ENCODE measurements at regions not wholly inside any gene's neighbourhood (a gene's known extent, or its start where the extent isn't known, plus 50 kb on each side); places are given as distances from the start of the nearest gene placed in this dataset.
"Not testable (repeated sequence)": the region's sequence is repeated elsewhere in the genome, so short reads cannot be mapped to it uniquely, and the experiment has no call there.

DNA sequence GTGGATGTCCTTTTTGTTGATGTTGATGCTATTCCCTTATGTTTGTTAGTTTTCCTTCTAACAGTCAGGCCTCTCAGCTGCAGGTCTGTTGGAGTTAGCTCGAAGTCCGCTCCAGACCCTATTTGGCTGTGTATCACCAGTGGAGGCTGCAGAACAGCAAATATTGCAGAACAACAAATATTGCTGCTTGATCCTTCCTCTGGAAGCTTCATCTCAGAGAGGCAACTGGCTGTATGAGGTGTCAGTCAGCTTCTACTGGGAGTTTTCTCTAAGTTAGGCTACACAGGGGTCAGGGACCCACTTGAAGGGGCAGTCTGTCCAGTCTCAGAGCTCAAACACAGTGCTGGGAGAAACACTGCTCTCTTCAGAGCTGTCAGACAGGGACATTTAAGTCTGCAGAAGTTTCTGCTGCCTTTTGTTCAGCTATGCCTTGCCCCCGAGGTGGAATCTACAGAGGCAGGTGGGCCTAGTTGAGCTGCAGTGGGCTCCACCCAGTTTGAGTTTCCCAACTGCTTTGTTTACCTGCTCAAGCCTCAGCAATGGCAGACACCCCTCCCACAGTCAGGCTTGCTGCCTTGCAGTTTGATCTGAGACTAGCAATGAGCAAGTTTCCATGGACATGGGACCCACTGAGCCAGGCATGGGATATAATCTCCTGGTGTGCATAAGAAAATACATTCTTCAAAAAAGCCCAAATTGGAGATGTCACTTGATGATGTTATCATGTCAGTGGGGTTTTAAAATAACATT, 99.5 kb downstream of the KDM5D start:
- no peak for DNase-seq

DNA sequence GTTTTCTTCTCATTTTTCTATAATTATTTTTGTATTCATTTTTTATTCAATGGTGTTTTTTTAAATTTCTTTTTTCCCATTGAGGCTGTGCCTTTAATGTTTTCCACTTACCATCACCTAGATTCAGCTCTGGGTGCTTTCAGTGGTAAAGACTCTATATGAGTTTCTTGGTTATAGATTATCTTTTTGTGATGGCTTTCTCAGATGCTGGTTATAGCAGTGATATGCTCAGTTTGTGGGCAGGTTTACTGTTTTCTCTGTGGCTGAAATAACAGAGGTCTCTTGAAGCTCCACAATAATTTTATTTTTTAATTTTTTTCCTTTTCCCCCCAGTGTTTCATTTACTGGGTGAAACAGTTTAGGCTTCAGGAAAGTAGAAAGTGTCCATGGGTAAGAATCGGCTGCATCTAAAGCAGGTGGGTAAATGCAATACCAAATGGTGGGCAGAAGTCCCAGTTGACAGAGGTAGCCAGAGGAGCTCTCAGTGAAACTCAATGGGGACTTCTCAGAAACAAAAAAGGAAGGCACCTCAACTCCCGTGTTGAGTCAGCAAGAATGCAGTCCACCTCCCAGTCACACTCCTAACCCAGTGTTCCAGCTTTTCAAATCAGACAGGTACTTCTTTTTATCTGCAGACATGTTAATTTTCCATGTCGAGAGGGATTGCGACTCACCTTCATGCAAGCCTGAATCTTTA, 106.7 kb downstream of the KDM5D start:
- DNase-seq: no peak

DNA sequence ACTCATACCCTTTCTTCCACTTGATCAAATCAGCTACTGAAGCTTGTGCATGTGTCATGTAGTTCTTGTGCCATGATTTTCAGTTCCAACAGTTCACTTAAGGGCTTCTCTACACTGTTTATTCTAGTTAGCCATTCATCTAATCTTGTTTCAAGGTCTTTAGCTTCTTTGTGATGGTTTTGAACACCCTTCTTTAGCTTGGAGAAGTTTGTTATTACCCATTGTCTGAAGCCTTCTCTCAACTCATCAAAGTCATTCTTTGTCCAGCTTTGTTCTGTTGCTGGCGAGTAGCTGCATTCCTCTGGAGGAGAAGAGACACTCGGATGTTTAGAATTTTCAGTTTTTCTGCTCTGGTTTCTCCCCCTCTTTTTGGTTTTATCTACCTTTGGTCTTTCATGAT, 115.6 kb downstream of the KDM5D start:
- DNase-seq: no peak

DNA sequence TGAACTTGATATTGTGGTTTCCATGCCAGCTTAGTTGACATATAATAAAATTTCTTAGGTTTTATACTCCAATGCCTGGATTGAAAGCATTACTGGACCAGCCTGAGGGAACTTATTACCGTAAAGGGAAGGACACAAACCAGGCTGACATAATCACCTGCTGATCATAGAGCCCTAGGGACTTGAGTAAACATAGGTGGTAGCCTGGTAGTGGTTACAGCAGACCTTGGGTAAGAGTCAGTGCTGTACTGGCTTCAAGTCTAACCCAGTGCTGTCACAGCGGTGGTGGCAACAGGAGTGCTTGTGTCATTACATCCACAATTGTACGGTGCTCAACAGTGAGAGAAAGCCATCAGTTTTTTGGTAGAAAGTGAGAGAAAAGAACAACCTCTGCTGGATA, 122.1 kb downstream of the KDM5D start:
- no peak for DNase-seq

DNA sequence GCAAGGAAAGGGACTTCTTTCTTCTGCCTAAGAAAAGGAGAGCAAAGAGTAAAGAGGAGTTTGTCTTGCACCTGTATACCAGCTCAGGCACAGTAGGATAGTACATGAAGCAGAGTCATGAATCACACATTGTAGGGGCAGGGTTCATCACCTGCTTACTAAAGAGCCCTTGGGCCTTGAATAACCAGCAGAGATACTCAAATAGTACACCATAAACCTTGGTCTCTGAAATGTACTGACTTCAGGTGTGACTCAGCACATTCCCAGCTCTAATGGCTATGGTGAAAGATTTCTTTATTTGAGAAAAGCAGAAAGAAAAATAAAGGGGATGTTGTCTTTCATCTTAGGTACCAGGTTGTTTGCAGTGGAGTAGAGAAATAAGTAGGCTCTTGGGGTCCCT, 122.8 kb downstream of the KDM5D start:
- DNase-seq: no peak

DNA sequence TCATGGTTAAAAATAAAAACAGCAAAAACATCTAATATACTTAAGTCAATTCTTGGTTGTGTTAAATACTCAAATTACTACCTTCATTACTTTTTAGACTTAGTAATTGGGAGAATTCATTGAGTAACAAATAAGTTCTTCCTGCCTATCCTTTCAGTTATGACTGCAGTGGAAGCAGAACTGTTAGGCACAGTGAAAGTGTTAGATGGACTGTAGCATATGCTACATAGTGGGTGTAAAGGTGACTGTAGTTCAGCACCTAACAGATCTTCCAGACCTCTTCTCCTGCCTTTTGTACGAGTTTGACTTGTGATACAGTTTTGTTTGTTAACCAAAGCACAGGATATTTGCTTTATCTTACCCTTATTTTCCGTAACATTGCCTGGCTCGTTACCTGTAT, 143.4 kb downstream of the KDM5D start:
- DNase-seq: no peak

DNA sequence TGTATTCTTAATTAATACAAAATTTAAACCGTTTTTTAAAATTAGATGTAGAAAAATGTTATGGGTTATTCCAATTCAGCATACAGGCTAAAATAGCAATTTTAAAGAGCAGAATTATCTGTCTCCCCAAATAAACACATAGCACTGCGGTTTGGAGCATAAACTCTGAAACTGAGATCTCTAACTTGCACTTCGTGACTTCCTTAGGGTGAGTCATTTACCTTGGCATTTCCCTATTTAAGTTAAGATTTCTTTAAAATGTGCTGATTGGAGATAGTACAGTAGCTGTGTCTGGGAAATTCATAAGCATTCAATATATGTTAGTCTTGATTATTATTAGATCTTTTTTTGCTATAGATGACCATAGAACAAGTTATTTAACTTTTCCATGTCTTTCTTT, 143.8 kb downstream of the KDM5D start:
- DNase-seq: no peak

DNA sequence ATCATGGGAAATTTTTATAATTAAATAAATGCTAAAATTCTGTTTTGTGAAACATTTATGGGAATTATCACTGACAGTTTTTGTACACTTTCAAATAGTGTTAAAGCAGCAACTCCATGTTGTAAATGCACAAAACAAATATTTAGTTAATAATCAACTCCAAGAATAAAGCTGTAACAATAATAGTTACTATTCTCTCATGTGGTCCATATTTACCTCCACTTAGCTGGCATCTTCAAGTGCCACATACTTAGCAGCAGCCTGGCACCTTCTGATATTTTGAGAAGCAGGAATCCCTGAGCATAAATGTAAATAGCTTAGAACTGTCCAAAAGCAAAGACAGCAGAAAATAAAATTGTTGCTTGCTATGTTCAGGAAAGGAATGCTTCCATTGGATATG, 154.3 kb downstream of the KDM5D start:
- no peak for DNase-seq

DNA sequence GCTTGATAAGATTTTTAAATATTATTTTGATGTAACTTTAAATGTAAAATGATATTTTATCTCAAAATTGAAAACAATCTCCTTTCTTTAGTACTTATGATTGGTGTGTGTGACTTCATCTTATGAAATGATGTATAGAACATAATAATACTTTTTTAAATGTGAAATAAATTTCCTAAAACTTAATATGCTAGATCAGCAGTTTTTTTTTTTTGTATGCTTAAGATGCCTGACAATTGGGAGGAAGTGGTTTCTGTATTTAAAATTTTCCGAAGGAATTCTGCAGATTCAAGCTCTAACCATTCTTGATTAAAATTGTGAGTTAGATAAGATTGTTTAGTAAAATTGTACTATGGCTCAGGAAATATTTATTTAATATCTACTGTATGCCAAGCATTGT, 154.9 kb downstream of the KDM5D start:
- no peak for DNase-seq

DNA sequence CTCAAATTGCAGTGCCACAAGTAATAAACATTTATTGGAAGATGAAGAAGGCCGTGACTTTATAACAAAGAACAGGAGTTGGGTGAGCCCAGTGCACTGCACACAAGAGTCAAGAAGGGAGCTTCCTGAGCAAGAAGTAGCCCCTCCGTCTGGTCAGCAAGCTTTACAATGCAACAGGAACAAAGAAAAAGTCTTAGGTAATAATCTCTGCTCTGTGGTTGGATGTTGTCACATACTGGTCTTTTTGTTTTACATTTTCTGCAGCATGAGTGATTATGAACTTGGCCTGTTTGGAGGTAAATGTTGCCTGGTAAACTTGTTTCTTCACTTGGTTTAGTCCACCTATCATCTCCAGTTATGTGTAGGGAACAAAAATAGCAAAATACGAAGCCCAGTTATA, 157.2 kb downstream of the KDM5D start:
- DNase-seq: no peak

DNA sequence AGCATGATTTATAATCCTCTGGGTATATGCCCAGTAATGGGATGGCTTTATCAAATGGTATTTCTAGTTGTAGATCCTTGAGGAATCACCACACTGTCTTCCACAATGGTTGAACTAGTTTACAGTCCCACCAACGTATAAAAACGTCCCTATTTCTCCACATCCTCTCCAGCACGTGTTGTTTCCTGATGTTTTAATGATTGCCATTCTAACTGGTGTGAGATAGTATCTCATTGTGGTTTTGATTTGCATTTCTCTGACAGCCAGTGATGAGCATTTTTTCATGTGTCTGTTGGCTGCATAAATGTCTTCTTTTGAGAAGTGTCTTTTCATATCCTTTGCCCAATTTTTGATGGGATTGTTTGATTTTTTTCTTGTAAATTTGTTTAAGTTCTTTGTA, 163.5 kb downstream of the KDM5D start:
- not testable (repeated sequence) for DNase-seq

DNA sequence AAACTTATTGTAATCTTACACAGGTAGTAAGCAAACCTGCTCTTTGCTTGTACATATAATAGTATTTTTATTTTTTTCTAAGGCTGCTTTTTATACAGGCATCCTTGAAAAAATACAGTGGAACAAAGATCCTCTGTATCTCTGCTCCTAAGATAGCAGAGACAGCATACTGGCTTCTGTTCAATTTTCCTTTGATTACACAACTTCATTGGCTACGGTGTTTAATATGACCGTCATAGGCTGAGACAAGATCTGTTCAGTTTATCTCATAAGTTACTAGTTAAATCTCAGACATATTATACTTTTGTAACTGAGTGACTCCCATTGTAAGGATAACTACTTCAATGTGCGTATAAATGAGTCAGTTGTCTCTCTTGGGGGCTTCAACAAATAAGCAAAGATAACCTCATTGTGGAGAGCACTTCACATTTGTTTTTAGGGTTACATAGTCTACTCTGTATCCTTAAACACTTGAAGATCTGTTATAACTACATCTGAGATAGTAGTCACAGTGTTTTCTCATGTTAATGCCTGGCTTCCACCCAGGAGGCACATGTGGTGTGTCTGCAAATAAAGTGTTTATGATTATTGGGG, 166.1 kb downstream of the KDM5D start:
- no peak for DNase-seq

DNA sequence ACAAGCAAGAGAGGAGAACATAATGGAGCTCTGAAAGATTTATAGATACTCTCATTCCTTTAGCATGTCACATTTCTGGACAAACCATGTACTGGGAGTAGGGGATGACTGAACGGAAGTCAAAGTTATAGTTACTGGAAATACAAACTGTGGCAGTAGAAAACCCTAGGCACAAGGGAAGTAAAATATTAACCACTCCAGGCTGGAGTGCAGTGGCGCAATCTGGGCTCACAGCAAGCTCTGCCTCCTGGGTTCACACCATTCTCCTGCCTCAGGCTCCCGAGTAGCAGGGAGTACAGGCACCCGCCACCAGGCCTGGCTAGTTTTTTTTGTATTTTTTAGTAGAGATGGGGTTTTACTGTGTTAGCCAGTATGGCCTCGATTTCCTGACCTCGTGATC, 167.3 kb downstream of the KDM5D start:
- no peak for DNase-seq

DNA sequence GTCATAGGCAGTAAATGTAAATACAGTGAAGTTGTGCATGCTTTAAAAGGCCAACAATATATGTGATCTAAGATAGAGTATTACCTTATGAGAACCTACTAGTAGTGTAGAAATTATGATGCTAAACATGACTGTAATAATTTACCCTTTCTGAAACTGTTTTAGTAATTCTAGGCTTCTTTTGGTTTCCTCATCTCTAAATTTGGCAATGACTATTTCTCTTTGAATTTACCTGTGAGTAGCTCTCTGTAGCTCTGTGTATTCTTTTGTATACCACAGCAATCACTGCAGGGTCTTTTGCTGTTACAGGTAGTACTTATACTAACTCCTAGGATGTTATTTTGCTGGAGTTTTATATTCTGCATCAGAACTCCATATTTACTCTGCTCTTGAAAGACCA, 169.6 kb downstream of the KDM5D start:
- no peak for DNase-seq

DNA sequence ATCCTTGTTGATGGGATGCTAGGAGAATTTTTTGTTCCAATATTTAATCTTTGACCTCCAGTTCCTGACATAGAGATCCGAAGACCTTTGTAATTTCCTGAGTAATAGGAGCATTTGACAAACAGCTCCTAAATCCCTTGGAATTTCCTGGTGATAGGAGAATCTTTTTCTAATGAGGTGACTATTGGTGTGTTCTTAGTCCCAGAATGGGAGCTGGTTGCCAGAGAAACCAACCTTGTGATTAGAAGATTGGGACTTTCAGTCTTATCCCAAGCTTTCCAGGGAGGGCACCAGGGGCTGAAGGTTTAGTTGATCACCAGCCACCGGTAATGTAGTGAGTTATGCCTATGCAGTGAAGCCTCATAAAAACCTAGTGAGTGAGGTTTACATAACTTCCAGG, 170.9 kb downstream of the KDM5D start:
- DNase-seq: no peak

DNA sequence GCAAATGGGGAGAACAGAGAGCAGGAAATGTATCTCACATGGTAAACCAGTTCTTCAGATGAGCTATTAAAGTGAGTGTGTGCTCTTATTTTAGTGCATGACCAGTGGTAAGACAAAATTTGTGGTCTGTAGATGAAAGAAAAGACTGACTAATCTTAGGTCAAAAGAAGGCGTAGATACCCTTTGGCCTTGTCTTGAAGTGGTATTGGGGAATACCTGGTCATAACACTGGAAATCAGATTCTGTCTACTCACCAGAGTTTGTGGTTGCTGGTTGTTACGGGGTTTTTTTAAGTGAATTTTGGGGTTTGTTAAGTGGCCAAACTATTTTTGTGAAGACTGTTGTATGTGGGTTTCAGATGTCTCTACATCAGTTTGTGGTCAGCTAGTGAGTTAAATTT, 173.5 kb downstream of the KDM5D start:
- no peak for DNase-seq

DNA sequence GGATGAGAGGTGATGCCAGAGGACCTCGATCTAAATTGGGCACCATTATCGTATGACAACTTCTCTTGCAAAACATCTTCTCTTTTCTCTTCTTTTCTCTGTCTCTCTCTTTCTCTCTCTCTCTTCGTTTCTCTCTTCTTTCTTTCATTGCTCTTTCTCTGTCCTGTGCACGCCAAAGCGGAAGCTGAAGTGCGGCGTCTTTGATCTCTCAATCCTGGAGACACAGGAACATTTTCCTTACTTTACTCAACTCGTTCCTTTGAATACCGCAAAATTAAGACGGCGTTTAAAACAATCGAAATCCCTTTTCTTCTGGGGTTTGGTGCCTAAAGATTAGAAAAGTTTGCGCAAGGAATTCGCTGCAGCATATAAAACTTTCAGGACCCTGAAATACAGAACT, 176.6 kb downstream of the KDM5D start:
- no peak for DNase-seq

DNA sequence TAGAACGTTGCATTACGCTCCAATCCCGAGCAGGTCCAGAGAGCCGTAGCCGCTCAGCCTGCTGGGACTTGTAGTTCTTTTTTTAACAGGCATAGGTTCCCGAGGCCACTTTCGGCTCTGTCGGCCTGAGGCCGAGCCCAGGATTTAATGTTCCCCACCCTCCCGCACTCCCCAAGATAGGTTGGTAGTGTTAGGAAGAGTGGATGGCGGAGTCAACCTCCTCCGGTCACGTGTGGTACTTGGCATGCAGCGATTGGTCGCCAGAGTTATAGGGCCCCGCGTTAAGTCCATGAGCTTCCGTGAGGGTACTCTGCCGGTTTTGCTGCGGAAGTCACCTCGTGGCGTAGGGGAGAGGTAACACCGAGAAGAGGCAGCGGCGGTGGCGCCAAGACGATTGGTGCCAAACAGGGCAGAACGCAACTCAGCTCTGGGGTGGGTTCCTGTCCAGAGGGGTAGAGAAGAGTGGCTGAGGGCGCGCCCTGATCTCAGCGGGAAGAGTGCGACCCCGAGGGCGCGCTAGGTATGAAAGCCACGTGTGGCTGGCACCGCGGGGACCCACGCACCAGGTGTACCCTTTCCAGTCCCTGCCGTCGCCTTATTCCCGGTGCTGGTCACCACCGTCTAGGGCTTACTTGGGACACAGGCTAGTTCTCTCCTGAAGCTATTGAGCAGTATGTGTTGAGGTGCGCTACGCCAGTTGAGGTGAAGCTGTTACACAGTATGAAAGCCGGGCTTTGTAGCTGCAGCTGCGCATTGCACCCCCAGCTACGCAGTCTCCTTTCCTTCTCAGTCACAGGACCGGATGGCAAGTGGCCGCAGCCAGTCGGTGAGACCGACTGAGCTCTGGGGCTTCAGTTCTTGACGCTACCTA, 177.2 kb downstream of the KDM5D start:
- DNase-seq: peak; percentile 3

DNA sequence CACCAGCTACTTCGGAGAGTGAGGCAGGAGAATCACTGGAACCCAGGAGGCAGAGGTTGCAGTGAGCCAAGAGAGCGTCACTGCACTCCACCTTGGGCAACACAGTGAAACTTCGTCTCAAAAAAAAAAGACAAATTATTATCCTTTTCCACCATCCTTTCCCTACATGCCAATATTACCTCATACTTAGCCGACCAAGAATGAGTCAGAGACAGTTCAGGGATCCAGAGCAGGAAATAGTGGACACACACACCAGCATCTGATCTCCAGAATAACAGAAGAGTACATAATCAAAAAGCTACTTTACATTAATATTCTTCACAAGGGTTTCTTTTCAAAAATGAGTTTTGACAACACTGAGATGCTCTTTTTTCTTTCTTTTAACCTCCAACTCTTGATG, 185.4 kb downstream of the KDM5D start:
- no peak for DNase-seq

DNA sequence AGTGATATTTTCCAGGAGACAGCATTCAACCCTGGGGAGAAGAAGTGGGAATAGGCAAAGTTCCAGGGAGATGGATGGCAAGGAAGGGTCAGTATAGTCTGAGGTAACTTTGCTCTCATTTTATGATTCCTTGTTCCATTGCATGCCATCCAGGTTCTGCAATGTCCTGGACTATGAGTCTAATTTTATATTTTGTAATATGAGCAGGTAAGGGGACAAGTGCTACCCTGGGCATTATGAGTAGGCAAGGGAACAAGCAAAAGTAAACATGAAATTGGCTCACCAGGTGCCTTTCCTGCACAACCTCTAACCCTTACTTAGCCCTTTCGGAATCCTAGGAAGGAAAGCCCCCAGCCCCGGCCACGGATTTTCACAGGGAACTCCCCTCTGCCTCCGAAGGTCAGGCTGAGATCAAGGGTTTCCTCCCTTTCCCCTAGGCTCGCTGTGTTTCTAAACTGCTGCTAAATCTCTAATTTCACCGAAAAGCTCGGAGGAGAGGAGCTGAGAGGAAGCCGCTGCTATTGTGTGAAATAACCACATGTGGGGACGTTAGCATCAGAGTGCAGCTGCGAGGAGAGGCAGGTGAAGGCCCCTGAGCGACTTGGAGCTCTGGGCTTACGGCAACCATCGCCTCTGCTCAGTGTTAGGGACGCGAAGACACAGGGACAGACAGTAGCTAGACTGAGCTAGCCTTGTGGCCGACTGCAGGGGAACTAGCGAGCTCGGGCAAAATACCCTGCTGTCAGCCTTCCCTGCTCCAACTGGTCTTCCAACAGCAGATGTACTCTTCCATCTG, 194.7 kb downstream of the KDM5D start:
- no peak for DNase-seq

DNA sequence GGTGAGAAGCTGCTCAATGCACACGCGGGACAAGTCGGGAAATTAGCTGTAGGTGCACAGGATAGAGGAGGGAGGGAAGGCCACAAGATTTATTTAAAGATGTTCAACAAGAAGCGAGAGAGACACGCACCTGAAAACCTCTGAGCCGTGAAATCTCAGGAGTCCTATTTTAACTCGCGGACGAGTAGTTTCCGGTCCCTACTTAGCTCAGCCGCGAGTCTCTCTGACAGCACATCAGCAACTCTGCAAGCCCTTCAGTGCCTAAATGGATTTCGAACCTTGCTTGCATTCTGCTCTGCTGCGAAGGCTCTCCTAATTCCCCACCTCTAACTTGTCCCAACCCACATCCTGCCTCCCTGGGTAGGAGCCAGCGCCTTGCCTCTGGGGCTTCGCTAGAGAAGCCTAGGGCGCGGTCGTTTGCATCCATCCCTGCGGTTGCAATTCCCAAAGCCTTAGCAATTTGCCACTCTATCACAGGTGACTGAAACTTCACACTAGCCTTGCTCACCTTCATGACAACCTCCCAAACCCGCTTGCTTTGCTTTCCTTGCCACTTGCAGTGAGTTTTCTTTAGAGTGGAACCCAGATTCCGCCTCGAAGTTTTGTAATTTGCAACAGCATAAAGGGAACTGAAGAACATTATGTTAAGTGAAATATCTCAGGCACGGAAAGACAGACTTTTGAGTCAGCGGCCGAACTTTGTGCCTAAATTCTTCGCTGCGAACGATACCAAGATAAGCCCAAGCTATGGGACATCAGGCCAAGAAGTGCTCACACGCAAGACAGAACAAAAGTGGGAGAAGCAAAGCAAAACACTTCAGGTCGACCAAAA, 202.8 kb downstream of the KDM5D start:
- DNase-seq: no peak

DNA sequence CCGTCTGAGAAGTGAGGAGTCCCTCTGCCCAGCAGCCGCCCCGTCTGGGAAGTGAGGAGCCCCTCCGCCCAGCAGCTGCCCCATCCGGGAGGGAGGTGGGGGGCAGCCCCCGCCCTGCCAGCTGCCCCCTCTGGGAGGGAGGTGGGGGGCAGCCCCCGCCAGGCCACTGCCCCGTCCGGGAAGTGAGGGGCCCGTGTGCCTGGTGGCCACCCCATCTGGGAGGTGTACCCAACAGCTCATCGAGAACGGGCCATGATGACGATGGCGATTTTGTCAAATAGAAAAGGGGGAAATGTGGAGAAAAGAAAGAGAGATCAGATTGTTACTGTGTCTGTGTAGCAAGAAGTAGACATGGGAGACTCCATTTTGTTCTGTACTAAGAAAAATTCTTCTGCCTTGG, 208.8 kb downstream of the KDM5D start:
- DNase-seq: not testable (repeated sequence)

All from cortex of kidney (tissue), 1 donor.